ENCODE measurements at regions not wholly inside any gene's neighbourhood (a gene's known extent, or its start where the extent isn't known, plus 50 kb on each side); places are given as distances from the start of the nearest gene placed in this dataset.
"Not testable (repeated sequence)": the region's sequence is repeated elsewhere in the genome, so short reads cannot be mapped to it uniquely, and the experiment has no call there.

DNA sequence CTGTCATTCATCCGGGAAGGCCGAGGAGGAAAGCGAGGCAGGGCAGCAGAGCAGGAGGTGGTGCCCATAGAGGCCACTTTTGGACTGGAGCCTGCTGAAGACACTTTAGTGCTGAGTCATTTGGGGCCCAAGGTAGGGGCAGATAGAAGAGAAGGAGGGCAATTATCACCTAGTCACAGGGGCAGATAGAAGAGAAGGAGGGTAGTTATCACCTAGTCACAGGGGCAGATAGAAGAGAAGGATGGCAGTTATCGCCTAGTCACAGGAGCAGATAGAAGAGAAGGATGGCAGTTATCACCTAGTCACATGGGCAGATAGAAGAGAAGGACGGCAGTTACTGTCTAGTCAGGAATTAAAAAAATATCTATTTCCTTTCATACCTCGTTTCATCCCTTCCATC lies 1372.6 kb downstream of the FOXD4L5 start:
- not testable (repeated sequence) for H3K4me1 ChIP-seq (ENCODE audit: control insufficient read depth, extremely low read depth, insufficient read depth, low read length); DNase-seq (ENCODE audit: low read depth in 2 of 2); H3K36me3 ChIP-seq (ENCODE audit: control insufficient read depth, insufficient read depth, low read length); H3K27me3 ChIP-seq (ENCODE audit: control insufficient read depth, insufficient read depth, low read length); H3K27ac ChIP-seq (ENCODE audit: insufficient read depth, low read length); H3K9me3 ChIP-seq (ENCODE audit: control insufficient read depth, insufficient read depth, low read depth, low read length); H2AFZ ChIP-seq (ENCODE audit: low read length); H4K20me1 ChIP-seq (ENCODE audit: control insufficient read depth, extremely low read depth, insufficient read depth, low read length); H3K4me3 ChIP-seq (replicated peaks in 1 of 4; ENCODE audit: control extremely low read depth in 1 of 4, insufficient read depth in 1 of 4, low read depth in 3 of 4, low read length in 4 of 4); H3K9ac ChIP-seq (ENCODE audit: insufficient read depth, low read length); H3K4me2 ChIP-seq (ENCODE audit: extremely low read depth, insufficient read depth, low read length); H3K79me2 ChIP-seq (ENCODE audit: control insufficient read depth, insufficient read depth, low read length)

DNA sequence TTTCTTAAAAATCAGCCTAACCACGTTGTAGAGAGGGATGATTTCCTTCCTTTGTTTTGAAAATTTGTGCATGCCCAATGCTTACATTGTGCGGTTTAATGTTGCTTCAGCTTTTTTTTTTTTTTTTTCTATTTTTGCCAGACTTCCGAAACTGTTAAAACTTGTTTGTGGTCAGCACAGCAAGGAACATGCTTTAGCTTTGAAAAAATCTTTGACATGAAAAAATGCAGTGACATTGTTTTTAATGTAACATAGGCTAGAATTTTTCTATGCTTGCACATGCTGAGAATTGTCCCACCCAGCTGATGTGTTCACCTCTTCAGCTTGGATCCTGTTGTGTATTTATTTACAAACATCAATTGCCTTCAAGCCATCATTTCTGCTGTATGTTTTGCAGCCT lies 1375.9 kb downstream of the FOXD4L5 start:
- not testable (repeated sequence) for H3K4me3 ChIP-seq (replicated peaks in 1 of 4; ENCODE audit: control extremely low read depth in 1 of 4, insufficient read depth in 1 of 4, low read depth in 3 of 4, low read length in 4 of 4); H3K4me2 ChIP-seq (ENCODE audit: extremely low read depth, insufficient read depth, low read length); H3K4me1 ChIP-seq (ENCODE audit: control insufficient read depth, extremely low read depth, insufficient read depth, low read length); H2AFZ ChIP-seq (ENCODE audit: low read length); H3K9me3 ChIP-seq (ENCODE audit: control insufficient read depth, insufficient read depth, low read depth, low read length); H4K20me1 ChIP-seq (ENCODE audit: control insufficient read depth, extremely low read depth, insufficient read depth, low read length); DNase-seq (ENCODE audit: low read depth in 2 of 2); H3K36me3 ChIP-seq (ENCODE audit: control insufficient read depth, insufficient read depth, low read length); H3K27ac ChIP-seq (ENCODE audit: insufficient read depth, low read length); H3K27me3 ChIP-seq (ENCODE audit: control insufficient read depth, insufficient read depth, low read length); H3K9ac ChIP-seq (ENCODE audit: insufficient read depth, low read length); H3K79me2 ChIP-seq (ENCODE audit: control insufficient read depth, insufficient read depth, low read length)

DNA sequence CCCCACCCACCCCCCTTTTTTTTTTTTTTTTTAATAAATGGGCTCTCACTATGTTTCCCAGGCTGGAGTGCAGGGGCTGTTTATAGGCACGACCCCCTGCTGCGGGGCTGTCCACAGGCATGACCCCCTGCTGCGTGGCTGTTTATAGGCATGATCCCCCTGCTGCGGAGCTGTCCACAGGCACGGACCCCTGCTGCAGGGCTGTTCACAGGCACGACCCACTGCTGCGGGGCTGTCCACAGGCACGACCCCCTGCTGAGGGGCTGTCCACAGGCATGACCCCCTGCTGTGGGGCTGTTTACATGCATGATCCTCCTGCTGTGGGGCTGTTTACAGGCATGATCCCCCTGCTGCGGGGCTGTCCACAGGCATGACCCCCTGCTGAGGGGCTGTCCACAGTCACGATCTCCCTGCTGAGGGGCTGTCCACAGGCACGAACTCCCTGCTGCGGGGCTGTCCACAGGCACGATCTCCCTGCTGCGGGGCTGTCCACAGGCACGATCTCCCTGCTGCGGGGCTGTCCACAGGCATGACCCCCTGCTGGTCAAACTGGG lies 1385.3 kb downstream of the FOXD4L5 start:
- not testable (repeated sequence) for H3K9me3 ChIP-seq (ENCODE audit: control insufficient read depth, insufficient read depth, low read depth, low read length); H3K4me1 ChIP-seq (ENCODE audit: control insufficient read depth, extremely low read depth, insufficient read depth, low read length); H3K4me3 ChIP-seq (replicated peaks in 1 of 4; ENCODE audit: control extremely low read depth in 1 of 4, insufficient read depth in 1 of 4, low read depth in 3 of 4, low read length in 4 of 4); H4K20me1 ChIP-seq (ENCODE audit: control insufficient read depth, extremely low read depth, insufficient read depth, low read length); H3K9ac ChIP-seq (ENCODE audit: insufficient read depth, low read length); DNase-seq (ENCODE audit: low read depth in 2 of 2); H3K27ac ChIP-seq (ENCODE audit: insufficient read depth, low read length); H3K27me3 ChIP-seq (ENCODE audit: control insufficient read depth, insufficient read depth, low read length); H3K79me2 ChIP-seq (ENCODE audit: control insufficient read depth, insufficient read depth, low read length); H3K36me3 ChIP-seq (ENCODE audit: control insufficient read depth, insufficient read depth, low read length); H3K4me2 ChIP-seq (ENCODE audit: extremely low read depth, insufficient read depth, low read length); H2AFZ ChIP-seq (ENCODE audit: low read length)

DNA sequence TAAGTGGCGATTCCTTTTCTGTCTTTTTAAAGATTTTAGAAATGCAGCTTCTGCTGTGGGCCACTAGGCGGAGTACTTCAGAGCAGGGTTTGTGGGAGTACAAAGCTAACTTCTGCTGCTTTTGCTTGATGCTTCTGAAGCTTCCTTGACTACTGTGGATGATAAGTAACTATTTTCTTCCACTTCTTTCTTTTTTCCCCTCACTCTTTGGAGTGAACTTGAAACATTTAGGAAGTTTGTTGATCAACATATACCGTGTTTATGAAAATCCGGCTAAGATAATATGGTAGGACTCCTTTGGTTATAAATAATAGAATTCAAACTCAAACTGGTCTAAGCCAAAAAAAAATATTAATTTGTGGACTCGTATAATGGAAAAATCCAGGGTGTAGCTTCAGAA lies 1403.6 kb downstream of the FOXD4L5 start:
- not testable (repeated sequence) for H3K4me1 ChIP-seq (ENCODE audit: control insufficient read depth, extremely low read depth, insufficient read depth, low read length); H3K36me3 ChIP-seq (ENCODE audit: control insufficient read depth, insufficient read depth, low read length); DNase-seq (ENCODE audit: low read depth in 2 of 2); H3K79me2 ChIP-seq (ENCODE audit: control insufficient read depth, insufficient read depth, low read length); H3K4me2 ChIP-seq (ENCODE audit: extremely low read depth, insufficient read depth, low read length); H3K4me3 ChIP-seq (replicated peaks in 1 of 4; ENCODE audit: control extremely low read depth in 1 of 4, insufficient read depth in 1 of 4, low read depth in 3 of 4, low read length in 4 of 4); H4K20me1 ChIP-seq (ENCODE audit: control insufficient read depth, extremely low read depth, insufficient read depth, low read length); H3K27ac ChIP-seq (ENCODE audit: insufficient read depth, low read length); H3K9ac ChIP-seq (ENCODE audit: insufficient read depth, low read length); H2AFZ ChIP-seq (ENCODE audit: low read length); H3K9me3 ChIP-seq (ENCODE audit: control insufficient read depth, insufficient read depth, low read depth, low read length); H3K27me3 ChIP-seq (ENCODE audit: control insufficient read depth, insufficient read depth, low read length)

DNA sequence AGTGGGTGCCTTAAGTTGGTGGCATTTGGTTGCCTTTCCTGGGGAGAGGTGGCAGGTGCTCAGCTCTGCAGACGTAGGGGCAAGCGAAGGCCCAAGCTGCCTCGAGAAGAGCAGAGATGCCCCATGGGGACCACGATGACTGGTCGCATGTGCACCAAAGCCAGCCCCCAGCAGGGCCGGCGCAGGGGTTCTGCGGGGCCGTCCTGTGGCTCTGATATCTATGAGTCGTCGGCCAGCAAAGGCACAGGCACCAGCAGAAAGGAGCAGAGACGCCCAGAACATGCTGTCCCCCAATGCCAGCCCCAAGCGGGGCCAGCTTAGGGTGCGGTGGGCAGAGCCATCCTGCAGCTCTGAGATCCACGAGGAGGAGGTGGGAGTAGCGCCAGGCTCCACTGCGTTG lies 1408.6 kb downstream of the FOXD4L5 start:
- not testable (repeated sequence) for H3K27me3 ChIP-seq (ENCODE audit: control insufficient read depth, insufficient read depth, low read length); H3K9ac ChIP-seq (ENCODE audit: insufficient read depth, low read length); H3K9me3 ChIP-seq (ENCODE audit: control insufficient read depth, insufficient read depth, low read depth, low read length); H3K79me2 ChIP-seq (ENCODE audit: control insufficient read depth, insufficient read depth, low read length); H3K4me1 ChIP-seq (ENCODE audit: control insufficient read depth, extremely low read depth, insufficient read depth, low read length); H3K4me2 ChIP-seq (ENCODE audit: extremely low read depth, insufficient read depth, low read length); H3K4me3 ChIP-seq (replicated peaks in 1 of 4; ENCODE audit: control extremely low read depth in 1 of 4, insufficient read depth in 1 of 4, low read depth in 3 of 4, low read length in 4 of 4); H3K36me3 ChIP-seq (ENCODE audit: control insufficient read depth, insufficient read depth, low read length); DNase-seq (ENCODE audit: low read depth in 2 of 2); H4K20me1 ChIP-seq (ENCODE audit: control insufficient read depth, extremely low read depth, insufficient read depth, low read length); H3K27ac ChIP-seq (ENCODE audit: insufficient read depth, low read length); H2AFZ ChIP-seq (ENCODE audit: low read length)
